Thyroid gland (tissue), 4 donors: ENCODE measurements at regions not wholly inside any gene's neighbourhood (a gene's known extent, or its start where the extent isn't known, plus 50 kb on each side); places are given as distances from the start of the nearest gene placed in this dataset.

Source experiments
- POLR2A ChIP-seq, 2 donors: fragments of 450-650 bp; IDR thresholded peaks; one replicate each; pipeline ENCODE4 v1.6.1; 2017; ENCODE audit warnings: antibody characterized with exemption in 2 of 2, mild to moderate bottlenecking in 2 of 2, moderate library complexity in 1 of 2
- TF ChIP-seq, protein P1 (sequence below), 6 experiments: fragments of 200-600 bp in 3 of 6; fragments of 450-650 bp in 3 of 6; sonication (generic) in 3 of 6; IDR thresholded peaks; one replicate each; pipeline ENCODE4 v1.5.1; 2016 to 2019; ENCODE audit warnings: antibody characterized with exemption in 6 of 6, mild to moderate bottlenecking in 2 of 6, inconsistent platforms in 1 of 6, moderate library complexity in 1 of 6

DNA sequence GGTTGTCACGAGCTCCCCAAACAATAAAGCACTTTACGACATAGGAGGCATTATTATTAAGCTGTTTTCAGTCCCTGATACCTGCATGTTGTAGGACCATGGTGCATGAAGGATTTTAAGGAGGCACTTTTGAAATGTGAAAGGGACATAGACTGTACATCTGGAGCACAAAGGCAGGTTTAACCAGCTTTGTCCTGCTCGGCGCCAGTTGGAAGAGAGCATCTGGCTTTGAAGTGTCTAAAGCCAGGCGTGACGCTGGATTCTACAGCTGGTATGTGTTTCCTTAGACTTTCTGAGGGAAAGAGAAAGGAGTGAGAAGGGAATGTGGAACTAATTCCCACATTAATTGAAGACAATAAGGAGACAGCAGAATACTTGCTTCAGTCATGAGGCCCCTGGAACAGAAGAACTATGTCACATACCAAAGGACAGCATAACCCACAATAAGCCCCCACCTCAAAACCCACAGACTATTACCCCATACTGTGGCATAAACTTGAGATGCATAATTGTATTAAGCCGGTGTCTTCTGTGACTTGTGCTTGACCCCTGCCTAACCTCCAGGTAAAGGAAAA, 381.0 kb upstream of the MEX3C start:
- TF ChIP-seq, protein P1, sequence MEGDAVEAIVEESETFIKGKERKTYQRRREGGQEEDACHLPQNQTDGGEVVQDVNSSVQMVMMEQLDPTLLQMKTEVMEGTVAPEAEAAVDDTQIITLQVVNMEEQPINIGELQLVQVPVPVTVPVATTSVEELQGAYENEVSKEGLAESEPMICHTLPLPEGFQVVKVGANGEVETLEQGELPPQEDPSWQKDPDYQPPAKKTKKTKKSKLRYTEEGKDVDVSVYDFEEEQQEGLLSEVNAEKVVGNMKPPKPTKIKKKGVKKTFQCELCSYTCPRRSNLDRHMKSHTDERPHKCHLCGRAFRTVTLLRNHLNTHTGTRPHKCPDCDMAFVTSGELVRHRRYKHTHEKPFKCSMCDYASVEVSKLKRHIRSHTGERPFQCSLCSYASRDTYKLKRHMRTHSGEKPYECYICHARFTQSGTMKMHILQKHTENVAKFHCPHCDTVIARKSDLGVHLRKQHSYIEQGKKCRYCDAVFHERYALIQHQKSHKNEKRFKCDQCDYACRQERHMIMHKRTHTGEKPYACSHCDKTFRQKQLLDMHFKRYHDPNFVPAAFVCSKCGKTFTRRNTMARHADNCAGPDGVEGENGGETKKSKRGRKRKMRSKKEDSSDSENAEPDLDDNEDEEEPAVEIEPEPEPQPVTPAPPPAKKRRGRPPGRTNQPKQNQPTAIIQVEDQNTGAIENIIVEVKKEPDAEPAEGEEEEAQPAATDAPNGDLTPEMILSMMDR (IDR thresholded peaks at IDR 0.05) = no peak
- TF ChIP-seq POLR2A (IDR thresholded peaks at IDR 0.05) = no peak
